KOPT-K1 (cell line): ENCODE measurements at regions not wholly inside any gene's neighbourhood (a gene's known extent, or its start where the extent isn't known, plus 50 kb on each side); places are given as distances from the start of the nearest gene placed in this dataset.

ENCODE experiments used
- H3K27ac ChIP-seq: fragments of 200-600 bp; sonication (generic); 2 replicates; pipeline ENCODE4 v1.5.1; 2016; ENCODE audit warnings: antibody characterized with exemption, mild to moderate bottlenecking, low read depth, low read length; ENCODE audit not compliant: poor library complexity, severe bottlenecking
- H3K36me3 ChIP-seq: fragments of 200-600 bp; sonication (generic); 2 replicates; pipeline ENCODE4 v1.5.1; 2017; ENCODE audit warnings: antibody characterized with exemption, mild to moderate bottlenecking, low read length, moderate library complexity; ENCODE audit not compliant: insufficient read depth
- H3K9me3 ChIP-seq: fragments of 200-600 bp; sonication (generic); 2 replicates; pipeline ENCODE4 v1.5.1; 2017; ENCODE audit warnings: antibody characterized with exemption, low read length, mild to moderate bottlenecking; ENCODE audit not compliant: insufficient read depth, poor library complexity, severe bottlenecking

GRCh38 chr5:7330256-7330655 is 65.7 kb upstream of the ADCY2 start:
- no peaks in the 10 kb centered on the region for H3K36me3 ChIP-seq
- no peaks in the 10 kb centered on the region for H3K9me3 ChIP-seq
- no peak overlapping the region for H3K27ac ChIP-seq

DNA sequence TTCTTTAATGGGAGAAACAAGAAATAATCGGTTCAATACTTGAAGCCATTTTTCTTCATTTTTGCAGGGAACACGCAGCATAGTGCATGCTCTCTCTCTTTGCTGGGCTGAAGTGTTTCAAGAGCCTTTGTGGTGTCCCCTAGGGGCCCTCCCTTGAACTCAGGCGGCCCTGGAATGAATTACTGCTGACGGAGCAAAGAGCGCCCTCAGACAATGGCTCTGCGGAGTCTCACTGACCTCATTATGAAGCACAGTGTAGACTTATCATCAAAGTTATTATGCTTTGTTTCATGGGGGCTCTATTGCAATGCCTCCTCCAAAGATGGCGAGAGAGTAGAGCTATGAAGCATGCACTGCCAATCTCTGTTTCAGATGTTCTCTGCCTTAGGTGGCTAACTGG is 64.8 kb upstream of the ADCY2 start:
- Histone ChIP-seq H3K36me3 (no peaks in the 10 kb centered on the region), H3K27ac (no peak overlapping the region), H3K9me3 (no peaks in the 10 kb centered on the region)
